ENCODE measurements at regions not wholly inside any gene's neighbourhood (a gene's known extent, or its start where the extent isn't known, plus 50 kb on each side); places are given as distances from the start of the nearest gene placed in this dataset.
A peak's percentile ranks its signal among the peaks of the same experiment; 100 is the strongest.

DNA sequence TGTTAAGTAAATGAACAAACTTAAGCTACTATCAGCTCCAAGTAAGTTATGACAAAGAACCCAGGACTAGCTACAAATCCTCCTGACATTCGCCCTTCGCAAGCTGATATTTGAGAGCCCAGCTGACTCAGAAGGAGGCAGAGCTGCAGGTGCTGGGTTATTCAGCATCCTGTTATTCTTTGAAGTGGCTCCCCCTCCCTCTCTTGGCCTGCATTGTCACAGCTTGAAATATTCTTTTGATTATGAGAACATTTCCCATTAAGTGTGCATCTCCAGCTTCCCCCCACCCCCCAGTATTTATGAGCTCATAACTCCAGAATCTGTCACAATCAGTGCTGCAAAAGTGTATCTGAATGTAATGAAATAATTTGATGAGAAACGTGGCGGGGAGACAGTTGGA, 78.8 kb upstream of the RALY start:
- TF ChIP-seq, protein P1, sequence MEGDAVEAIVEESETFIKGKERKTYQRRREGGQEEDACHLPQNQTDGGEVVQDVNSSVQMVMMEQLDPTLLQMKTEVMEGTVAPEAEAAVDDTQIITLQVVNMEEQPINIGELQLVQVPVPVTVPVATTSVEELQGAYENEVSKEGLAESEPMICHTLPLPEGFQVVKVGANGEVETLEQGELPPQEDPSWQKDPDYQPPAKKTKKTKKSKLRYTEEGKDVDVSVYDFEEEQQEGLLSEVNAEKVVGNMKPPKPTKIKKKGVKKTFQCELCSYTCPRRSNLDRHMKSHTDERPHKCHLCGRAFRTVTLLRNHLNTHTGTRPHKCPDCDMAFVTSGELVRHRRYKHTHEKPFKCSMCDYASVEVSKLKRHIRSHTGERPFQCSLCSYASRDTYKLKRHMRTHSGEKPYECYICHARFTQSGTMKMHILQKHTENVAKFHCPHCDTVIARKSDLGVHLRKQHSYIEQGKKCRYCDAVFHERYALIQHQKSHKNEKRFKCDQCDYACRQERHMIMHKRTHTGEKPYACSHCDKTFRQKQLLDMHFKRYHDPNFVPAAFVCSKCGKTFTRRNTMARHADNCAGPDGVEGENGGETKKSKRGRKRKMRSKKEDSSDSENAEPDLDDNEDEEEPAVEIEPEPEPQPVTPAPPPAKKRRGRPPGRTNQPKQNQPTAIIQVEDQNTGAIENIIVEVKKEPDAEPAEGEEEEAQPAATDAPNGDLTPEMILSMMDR (IDR thresholded peaks at IDR 0.05), result no peak
- Histone ChIP-seq H3K4me3 (no peak overlapping the region), H3K27me3 (no peaks in the 10 kb centered on the region), H3K27ac (no peak overlapping the region), H3K9me3 (no peaks in the 10 kb centered on the region), H3K36me3 (no peaks in the 10 kb centered on the region), H3K4me1 (peaks cover 0 to 3% of the 10 kb centered on the region in 2 donors)
- DNase-seq (ENCODE audit: low spot score), result no peak

DNA sequence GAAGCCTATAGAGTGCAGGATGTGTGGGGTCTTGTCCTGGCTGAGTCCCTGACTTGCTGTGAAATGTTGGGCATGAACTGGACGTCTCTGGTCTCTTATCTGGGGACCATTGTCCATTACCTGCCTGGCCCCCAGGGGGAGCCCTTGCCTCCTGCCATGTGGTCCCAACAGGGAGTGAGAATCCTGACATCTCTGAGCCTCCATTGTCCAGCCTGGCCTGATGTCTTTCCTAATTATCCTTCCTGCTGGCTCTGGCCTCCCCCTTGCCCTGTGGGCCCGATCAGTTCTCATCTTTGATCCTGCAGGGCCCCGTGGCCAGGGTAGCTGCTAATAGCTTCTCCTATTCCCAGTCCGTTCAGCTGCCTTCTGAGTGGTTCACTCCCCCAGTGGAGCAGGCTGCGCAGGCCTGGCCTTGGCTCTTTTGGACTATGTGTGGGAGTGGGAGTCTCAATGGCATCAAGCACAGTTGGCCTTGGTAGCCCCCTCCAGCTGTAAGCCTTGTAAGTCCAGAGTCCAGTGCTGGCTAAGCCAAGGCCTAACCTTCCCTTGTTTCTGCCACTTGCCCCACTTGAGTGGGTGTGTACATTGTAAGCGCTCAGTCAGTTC, 77.9 kb upstream of the RALY start:
- no peak for DNase-seq (ENCODE audit: low spot score)
- TF ChIP-seq, protein P1 (IDR thresholded peaks at IDR 0.05), result peak; percentile 26 to 56
- H3K27me3 ChIP-seq, result no peaks in the 10 kb centered on the region
- no peak overlapping the region for H3K27ac ChIP-seq
- H3K9me3 ChIP-seq, result no peaks in the 10 kb centered on the region
- H3K36me3 ChIP-seq, result no peaks in the 10 kb centered on the region
- no peak overlapping the region for H3K4me3 ChIP-seq
- no peaks in the 10 kb centered on the region for H3K4me1 ChIP-seq

DNA sequence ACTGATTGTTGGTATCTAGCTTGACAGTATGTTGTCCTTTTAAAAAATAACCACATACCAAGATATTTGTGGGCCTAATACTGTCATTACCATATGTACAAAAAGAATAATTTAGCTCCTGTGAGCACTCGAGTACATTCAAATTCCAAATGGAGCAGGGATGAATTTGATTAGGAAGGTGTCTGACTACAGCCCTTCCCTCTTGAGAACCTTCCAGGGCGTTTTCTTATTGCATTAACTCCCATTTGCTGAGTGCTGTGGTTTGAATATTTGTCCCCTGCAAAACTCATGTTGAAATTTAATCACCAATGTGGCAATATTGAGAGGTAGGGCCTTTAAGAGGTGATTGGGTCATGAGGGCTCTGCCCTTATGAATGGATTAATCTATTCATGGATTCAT, 76.9 kb upstream of the RALY start:
- H3K4me3 ChIP-seq, result no peak overlapping the region

DNA sequence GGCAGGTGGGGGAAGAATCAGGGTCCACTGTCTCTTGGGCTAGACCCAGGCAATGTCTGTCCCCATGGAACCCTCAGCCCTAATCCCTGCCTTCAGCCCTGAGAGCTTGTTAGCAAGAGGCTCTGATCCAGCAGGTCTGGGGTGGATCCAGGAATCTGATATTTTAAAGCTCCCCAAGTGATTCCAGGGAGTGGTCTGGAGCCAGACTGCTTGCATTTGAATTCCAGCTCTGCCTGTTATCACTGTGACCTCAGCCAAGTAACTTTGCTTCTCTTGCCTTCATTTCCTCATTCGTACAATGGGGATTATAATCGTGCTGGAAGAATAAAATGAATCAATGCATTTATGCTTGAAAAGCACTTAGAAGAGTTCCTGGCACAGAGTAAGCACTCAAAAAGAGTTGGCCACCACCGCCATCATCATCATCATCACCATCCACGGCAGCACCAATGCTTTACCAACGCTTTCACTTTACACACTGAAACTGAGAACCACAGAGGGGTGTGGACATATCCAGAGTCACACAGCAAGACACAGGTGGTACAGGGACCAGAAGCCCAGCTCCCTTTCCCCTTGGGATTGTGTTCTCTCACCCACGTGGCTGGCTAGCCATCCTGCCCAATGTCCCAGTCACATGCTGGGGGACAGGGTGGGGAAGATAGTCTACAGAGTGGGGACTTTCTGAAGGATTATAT, 75.7 kb upstream of the RALY start:
- Histone ChIP-seq H3K4me3 (no peak overlapping the region), H3K4me1 (no peaks in the 10 kb centered on the region), H3K27me3 (no peaks in the 10 kb centered on the region), H3K36me3 (no peaks in the 10 kb centered on the region), H3K27ac (no peak overlapping the region), H3K9me3 (no peaks in the 10 kb centered on the region)
- TF ChIP-seq, protein P1 (IDR thresholded peaks at IDR 0.05), result no peak
- DNase-seq (ENCODE audit: low spot score), result no peak

More for the DNA sequence above, 76.9 kb upstream of the RALY start:
- Histone ChIP-seq H3K27me3 (no peaks in the 10 kb centered on the region), H3K4me1 (no peaks in the 10 kb centered on the region), H3K27ac (no peak overlapping the region), H3K9me3 (no peaks in the 10 kb centered on the region), H3K36me3 (no peaks in the 10 kb centered on the region)
- TF ChIP-seq, protein P1 (IDR thresholded peaks at IDR 0.05), result no peak
- no peak for DNase-seq (ENCODE audit: low spot score)

DNA sequence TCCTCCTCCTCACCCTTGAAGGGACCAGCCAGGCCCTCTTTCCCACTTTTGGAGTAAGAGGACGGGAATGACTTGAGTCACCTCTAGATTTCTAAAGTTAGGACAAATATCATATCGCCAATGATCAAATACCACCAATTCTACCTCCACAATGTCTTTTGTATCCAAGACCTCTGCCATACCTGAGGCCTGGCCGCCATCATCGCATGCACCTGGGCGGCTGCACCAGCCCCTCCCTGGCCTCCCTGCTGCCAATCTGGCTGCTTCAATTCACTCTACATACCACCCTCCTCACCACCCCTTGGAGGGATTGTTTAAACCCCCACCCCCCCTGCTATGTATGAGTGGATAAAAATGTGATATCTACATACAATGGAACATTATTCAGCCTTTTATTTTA, 75.0 kb upstream of the RALY start:
- DNase-seq (ENCODE audit: low spot score), result no peak
- Histone ChIP-seq H3K4me1 (no peaks in the 10 kb centered on the region), H3K27ac (no peak overlapping the region), H3K36me3 (no peaks in the 10 kb centered on the region), H3K9me3 (no peaks in the 10 kb centered on the region), H3K4me3 (no peak overlapping the region), H3K27me3 (no peaks in the 10 kb centered on the region)
- TF ChIP-seq, protein P1 (IDR thresholded peaks at IDR 0.05), result no peak
